K562 (cell line): ENCODE measurements at regions not wholly inside any gene's neighbourhood (a gene's known extent, or its start where the extent isn't known, plus 50 kb on each side); places are given as distances from the start of the nearest gene placed in this dataset.

Experiments
- ATAC-seq: fragments of 200-7000 bp; cut with Tn5 transposase; 3 replicates; pipeline ENCODE4 v1.9.1; 2020; ENCODE audit warnings: moderate library complexity
- BruUV-seq: library from RNA; stranded (reverse); fragments of 400-500 nt; replicated peaks from 2 replicates; lab custom pipeline; 2021; lab: Mats Ljungman, UMichigan
- CTCF ChIA-PET: fragments of 300-600 bp; formaldehyde crosslinking; extraction: SDS; loops from one replicate; lab custom pipeline; 2021; ENCODE audit warnings: low intra/inter-chr PET ratio; lab: Yijun Ruan, JAX
- POLR2A ChIA-PET: fragments of 300-600, 350-650 bp; sonication (Branson Sonifier 250); formaldehyde crosslinking; extraction: SDS; loops from one replicate; lab custom pipeline; 2021; ENCODE audit warnings: antibody characterized with exemption, inconsistent platforms; lab: Yijun Ruan, JAX
- DNase-seq, 4 experiments: peaks; one replicate each; pipeline versions ENCODE4 v3.0.0 to v3.0.0-alpha.2; 2011 to 2018; ENCODE audit warnings: low spot score in 3 of 4, mixed read lengths in 3 of 4; ENCODE audit errors: extremely low read depth in 1 of 4
- FAIRE-seq: peaks from 2 replicates; lab custom pipeline; 2011; peaks lifted over from hg19 to GRCh38; lab: Jason Lieb, UNC
- H2AFZ ChIP-seq: 2 replicates; pipeline ENCODE4 v1.6.0; 2011; ENCODE audit warnings: low read depth, low read length, control low read depth, inconsistent platforms
- H3K27ac ChIP-seq: fragments of 200-600 bp; 3 replicates; pipeline ENCODE4 v1.8.0; 2011; ENCODE audit warnings: low read depth, mild to moderate bottlenecking, control low read depth, inconsistent platforms, low read length, moderate library complexity, mixed read lengths; ENCODE audit errors: extremely low read depth
- H3K27me3 ChIP-seq, 2 experiments: fragments of 300-600 bp in 1 of 2; 2 replicates in 1 of 2; 3 replicates in 1 of 2; pipeline versions ENCODE4 v1.6.0 to v1.8.0; 2011; ENCODE audit warnings: inconsistent platforms in 2 of 2, low read length in 2 of 2, mild to moderate bottlenecking in 1 of 2, mixed read lengths in 1 of 2, moderate library complexity in 1 of 2; ENCODE audit not compliant: control insufficient read depth in 2 of 2, insufficient read depth in 2 of 2
- H3K36me3 ChIP-seq: fragments of 300-600 bp; 3 replicates; pipeline ENCODE4 v1.8.0; 2011; ENCODE audit warnings: mild to moderate bottlenecking, low read length, inconsistent platforms; ENCODE audit not compliant: control insufficient read depth, insufficient read depth
- H3K4me1 ChIP-seq, 2 experiments: fragments of 200-600 bp in 1 of 2; replicated peaks in 1 of 2; 2 replicates in 1 of 2; 3 replicates in 1 of 2; pipeline versions ENCODE4 v1.5.1 to v1.8.0; 2011; ENCODE audit warnings: inconsistent platforms in 2 of 2, low read length in 2 of 2, mild to moderate bottlenecking in 1 of 2, mixed read lengths in 1 of 2, moderate library complexity in 1 of 2; ENCODE audit not compliant: control insufficient read depth in 2 of 2, insufficient read depth in 2 of 2
- H3K4me2 ChIP-seq: 2 replicates; pipeline ENCODE4 v1.6.1; 2011; ENCODE audit warnings: low read length, control low read depth, inconsistent platforms, mixed read lengths; ENCODE audit not compliant: insufficient read depth
- H3K4me3 ChIP-seq: fragments of 200-600 bp; sonication (generic), shearing (Covaris generic); 2 replicates; pipeline ENCODE4 v1.5.1; 2016; ENCODE audit warnings: control low read depth, inconsistent platforms
- H3K79me2 ChIP-seq: fragments of 200-600 bp; 3 replicates; pipeline ENCODE4 v1.8.0; 2011; ENCODE audit warnings: low read length, inconsistent platforms; ENCODE audit not compliant: control insufficient read depth, insufficient read depth
- H3K9ac ChIP-seq, 2 experiments: 2 replicates each; pipeline versions ENCODE4 v1.6.0 to v1.6.1; 2011; ENCODE audit warnings: low read depth in 2 of 2, low read length in 2 of 2, control low read depth in 1 of 2, inconsistent platforms in 1 of 2, mild to moderate bottlenecking in 1 of 2, mixed read lengths in 1 of 2; ENCODE audit not compliant: insufficient read depth in 1 of 2
- H3K9me1 ChIP-seq: one replicate; pipeline ENCODE4 v1.6.0; 2011; ENCODE audit warnings: inconsistent platforms, mild to moderate bottlenecking, low read length, moderate library complexity; ENCODE audit not compliant: control insufficient read depth, insufficient read depth
- H3K9me3 ChIP-seq: replicated peaks from 2 replicates; pipeline ENCODE4 v1.5.1; 2011; ENCODE audit warnings: low read depth, low read length, inconsistent platforms; ENCODE audit not compliant: control insufficient read depth, insufficient read depth
- H4K20me1 ChIP-seq: replicated peaks from 2 replicates; pipeline ENCODE4 v1.6.1; 2011; ENCODE audit warnings: low read length, inconsistent platforms, mixed read lengths; ENCODE audit not compliant: control insufficient read depth, insufficient read depth
- CREB3 ChIP-seq: fragments of 450-650 bp; conservative IDR thresholded peaks from 2 replicates; pipeline ENCODE4 v1.6.1; 2016; ENCODE audit warnings: missing genetic modification characterization, low read depth, mild to moderate bottlenecking, missing compliant biosample characterization, moderate library complexity
- ESRRA ChIP-seq: fragments of 450-650 bp; IDR thresholded peaks from 2 replicates; pipeline ENCODE4 v1.6.1; 2014; ENCODE audit warnings: low read depth, mild to moderate bottlenecking, moderate library complexity, borderline replicate concordance
- MXD1 ChIP-seq: fragments of 250-450 bp; sonication (Bioruptor Pico); IDR thresholded peaks from 2 replicates; pipeline ENCODE4 v1.8.0; 2021; ENCODE audit warnings: borderline replicate concordance, mild to moderate bottlenecking, moderate library complexity; ENCODE audit not compliant: poor library complexity, severe bottlenecking
- TCF3 ChIP-seq: sonication (generic); formaldehyde crosslinking; IDR thresholded peaks from 2 replicates; pipeline ENCODE4 v1.4.0; 2020; ENCODE audit warnings: mild to moderate bottlenecking, missing genetic modification reagents
- TEAD2 ChIP-seq: fragments of 450-650 bp; IDR thresholded peaks from 2 replicates; pipeline ENCODE4 v1.6.1; 2016; ENCODE audit warnings: missing genetic modification characterization, control low read depth, missing compliant biosample characterization
- ZNF699 ChIP-seq: fragments of 250-450 bp; sonication (Bioruptor Pico); IDR thresholded peaks from 2 replicates; pipeline ENCODE4 v1.8.0; 2021; ENCODE audit warnings: mild to moderate bottlenecking, moderate library complexity; ENCODE audit not compliant: insufficient replicate concordance
- WGBS: fragments of 100-300 bp; shearing (Covaris generic); methylation state at CpG from one replicate; pipeline ENCODE4 v1.1.6; 2016; ENCODE audit warnings: low coverage, mixed read lengths; ENCODE audit not compliant: insufficient coverage; ENCODE audit errors: missing lambda C conversion rate; 5-methylcytosine and 5-hydroxymethylcytosine counted together
- in situ Hi-C: fragments of 300-500 bp; cut with MboI; formaldehyde crosslinking; loops from 4 replicates; pipeline ENCODE4 v1.15.0; 2018; ENCODE audit warnings: inconsistent platforms, mixed read lengths
- intact Hi-C: fragments of 100-400 bp; cut with micrococcal nuclease; formaldehyde crosslinking; loops from 2 replicates; pipeline ENCODE4 v1.14.2; 2022

GRCh38 chr5:60177596-60177995, 284.1 kb upstream of the PDE4D start:
- Histone ChIP-seq H3K27me3 (no peaks in the 10 kb centered on the region), H2AFZ (no peak overlapping the region), H4K20me1 (no peaks in the 10 kb centered on the region), H3K27ac (no peak overlapping the region), H3K79me2 (no peaks in the 10 kb centered on the region), H3K9me3 (no peaks in the 10 kb centered on the region), H3K4me1 (no peaks in the 10 kb centered on the region), H3K36me3 (no peaks in the 10 kb centered on the region), H3K9me1 (no peaks in the 10 kb centered on the region), H3K4me2 (no peak overlapping the region), H3K4me3 (no peak overlapping the region), H3K9ac (no peak overlapping the region)
- FAIRE-seq (no peak), ATAC-seq (no peak), DNase-seq (no peak)
- in situ Hi-C loops (no loop called here), intact Hi-C loops (no loop called here)
- 0% methylated on average over 4 of the region's 4 CpGs for WGBS
- ChIA-PET POLR2A (interaction anchor here (0.7 kb wide), 1 partner anchor 208 kb away, joined by 4 read pairs; no protein-coding TSS in a partner anchor), CTCF (no interaction called here)
- TF ChIP-seq TEAD2: no peak
- no peak for TF ChIP-seq TCF3 (CRISPR knock-in tag)
- TF ChIP-seq CREB3 (tag): no peak
- TF ChIP-seq MXD1: no peak
- no peak for TF ChIP-seq ZNF699 (CRISPR knock-in tag)
- TF ChIP-seq ESRRA: no peak
- BruUV-seq: no TSS peak
